G401 (cell line): ENCODE measurements at regions not wholly inside any gene's neighbourhood (a gene's known extent, or its start where the extent isn't known, plus 50 kb on each side); places are given as distances from the start of the nearest gene placed in this dataset.
"Not testable (repeated sequence)": the region's sequence is repeated elsewhere in the genome, so short reads cannot be mapped to it uniquely, and the experiment has no call there.

Experiments used
- DNase-seq: peaks from one replicate; pipeline ENCODE4 v3.0.0-alpha.2; 2015; ENCODE audit warnings: low spot score
- in situ Hi-C: cut with HindIII; loops from 2 replicates; pipeline ENCODE4 v1.10.0; 2016; ENCODE audit warnings: low sequenced_read_pairs, mixed read lengths

DNA sequence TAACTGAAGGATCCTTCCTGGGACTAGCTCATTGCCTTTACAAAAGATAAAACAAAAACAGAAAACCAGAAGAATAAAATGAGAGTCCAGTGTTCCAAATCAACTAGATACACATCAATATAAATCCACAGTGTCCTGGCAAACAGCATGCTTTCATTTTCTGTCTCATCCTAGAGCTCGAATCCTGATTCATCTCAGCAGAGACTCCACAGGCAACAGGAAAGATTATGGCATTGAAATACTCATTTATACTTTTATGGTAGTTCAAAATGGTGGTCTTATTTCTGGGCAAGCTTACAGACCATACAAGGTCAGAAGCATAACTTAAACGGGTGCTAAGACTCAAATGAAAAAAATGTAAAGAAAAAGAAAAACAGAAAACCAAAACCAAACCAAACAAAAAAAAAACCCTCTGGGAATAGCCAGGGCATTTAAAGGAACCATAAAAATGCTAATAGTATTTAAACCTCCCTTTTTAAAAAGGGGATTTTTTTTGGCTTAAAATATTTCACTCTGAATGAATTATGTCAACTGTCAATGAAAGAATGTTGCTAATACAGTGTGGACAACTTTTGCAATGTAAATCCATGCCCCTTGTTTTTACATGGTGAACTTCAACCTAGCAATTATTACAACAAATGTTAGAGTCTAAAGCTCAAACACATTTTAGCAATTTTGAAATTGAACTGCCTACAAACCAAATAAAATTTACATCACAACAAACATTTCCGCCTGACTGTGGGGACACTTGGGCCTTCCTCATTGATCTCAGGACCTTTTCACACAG is 57.9 kb downstream of the GPR101 start:
- in situ Hi-C loops = no loop called here
- DNase-seq = no peak

DNA sequence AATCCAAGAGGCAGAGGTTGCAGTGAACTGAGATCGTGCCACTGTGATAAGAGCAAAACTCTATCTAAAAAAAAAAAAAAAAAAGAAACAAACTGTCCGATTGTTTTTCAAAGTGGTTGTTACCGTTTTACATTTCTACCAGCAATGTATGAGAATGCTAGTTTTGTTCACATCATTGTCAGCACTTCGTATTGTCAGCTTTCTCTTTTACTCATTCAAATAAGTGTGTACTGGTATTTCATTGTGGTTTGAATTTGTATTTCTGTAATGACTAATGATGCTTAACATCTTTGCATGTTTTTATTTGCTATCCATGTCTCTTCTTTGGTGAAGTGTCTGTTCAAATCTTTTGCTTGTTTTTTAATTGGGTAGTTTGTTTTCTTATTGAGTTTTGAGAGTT is 65.8 kb downstream of the GPR101 start:
- DNase-seq = no peak
- in situ Hi-C loops = no loop called here

DNA sequence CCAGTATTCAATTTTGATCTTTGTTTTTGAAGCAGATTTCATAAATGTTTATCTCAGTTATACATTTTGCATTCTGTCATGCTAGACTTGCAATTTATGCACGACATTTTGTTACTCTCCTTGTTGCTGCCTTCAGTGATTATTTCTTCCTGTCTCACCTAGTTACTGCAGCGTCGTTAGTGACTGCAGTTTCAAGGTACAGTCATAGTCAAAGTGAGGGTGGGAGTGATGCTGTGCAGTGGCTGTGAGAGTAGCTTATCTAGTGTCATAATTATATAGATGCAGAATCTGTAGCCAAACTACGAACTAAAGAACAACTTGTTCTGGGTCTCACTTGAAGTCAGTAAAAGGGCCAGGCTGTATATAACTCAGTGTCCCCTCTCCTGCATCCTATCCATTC is 69.8 kb downstream of the GPR101 start:
- no peak for DNase-seq
- in situ Hi-C loops = no loop called here

DNA sequence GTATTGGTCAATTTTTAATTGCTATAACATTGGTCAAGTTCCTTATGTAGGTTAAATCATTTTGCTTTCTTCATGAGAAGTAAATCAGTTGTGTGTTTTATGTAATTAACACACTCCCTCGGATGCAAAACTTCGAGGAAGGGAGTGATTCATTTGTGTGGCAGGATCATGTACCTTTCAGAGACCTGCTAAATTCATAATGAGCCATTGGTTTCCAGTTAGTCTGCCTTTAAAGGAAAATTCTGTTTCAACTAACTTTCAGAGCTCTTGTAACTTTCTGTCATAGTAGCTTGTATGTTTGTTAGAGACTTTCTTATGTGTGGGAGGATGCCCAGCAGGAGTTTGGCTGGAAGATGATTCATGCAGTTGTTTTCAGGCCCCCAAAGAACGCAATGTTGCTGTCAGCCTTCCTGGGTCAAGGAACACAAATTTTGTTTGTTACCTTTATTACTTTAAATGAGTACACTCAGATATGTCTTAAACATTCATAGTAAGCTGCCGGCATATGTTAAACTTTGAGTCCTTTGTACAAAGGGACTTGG is 72.1 kb downstream of the GPR101 start:
- in situ Hi-C loops = no loop called here
- DNase-seq = no peak

DNA sequence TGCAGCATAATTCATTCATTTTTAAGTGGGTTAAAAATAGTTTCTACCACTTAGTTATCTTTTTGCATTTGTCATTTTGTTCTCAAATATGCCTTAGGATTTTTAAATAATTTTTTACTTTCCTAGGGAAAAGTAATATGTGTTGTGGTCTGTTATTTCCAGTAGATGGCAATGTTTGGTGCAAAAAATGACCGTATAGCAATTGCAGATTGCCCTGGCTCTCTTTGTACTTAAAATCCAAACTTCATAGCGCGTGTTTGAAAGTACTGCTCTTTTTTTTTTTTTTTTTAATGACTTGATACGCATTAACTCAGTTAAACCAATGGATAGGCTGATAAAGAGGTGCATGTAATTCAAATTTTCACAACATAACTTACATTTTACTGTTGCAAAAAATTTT is 74.4 kb upstream of the RBMX start:
- in situ Hi-C loops = no loop called here
- DNase-seq = peak; percentile 47

DNA sequence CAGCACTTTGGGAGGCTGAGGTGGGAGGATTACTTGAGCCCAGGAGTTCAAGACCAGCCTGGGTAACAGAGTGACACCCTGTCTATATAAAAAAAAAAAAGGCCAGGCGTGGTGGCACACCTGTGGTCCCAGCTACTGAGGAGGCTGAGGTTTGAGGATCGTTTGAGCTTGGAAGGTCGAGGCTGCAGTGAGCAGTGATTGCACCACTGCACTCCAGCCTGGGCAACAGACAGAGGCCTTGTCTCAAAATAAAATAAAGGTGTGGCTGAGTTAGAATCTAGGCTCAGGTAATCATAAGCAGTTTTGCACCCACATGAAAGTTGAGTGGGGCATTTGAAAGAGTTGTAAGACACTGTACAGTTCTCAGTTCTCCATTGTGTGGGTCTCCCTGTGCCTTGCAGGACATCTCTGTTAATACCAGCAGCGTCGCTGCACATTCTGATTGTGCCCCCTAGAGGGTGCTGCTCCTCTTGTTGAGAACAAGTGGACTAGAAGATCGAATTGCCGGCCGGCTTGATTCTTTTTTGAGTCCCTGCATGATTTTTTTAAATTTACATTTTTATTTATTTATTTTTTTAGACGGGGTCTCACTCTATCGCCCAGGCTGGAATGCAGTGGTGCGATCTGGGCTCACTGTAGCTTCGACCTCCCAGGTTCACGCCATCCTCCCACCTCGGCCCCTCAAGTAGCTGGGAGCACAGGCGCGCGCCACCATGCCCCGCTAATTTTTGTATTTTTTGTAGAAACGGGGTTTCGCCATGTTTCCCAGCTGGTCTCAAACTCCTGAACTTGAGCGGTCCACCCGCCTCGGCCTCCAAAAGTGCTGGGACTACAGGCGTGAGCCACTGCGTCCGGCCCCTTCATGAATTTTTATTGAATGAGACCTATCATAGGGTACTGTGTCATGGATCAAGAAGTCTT is 73.6 kb upstream of the RBMX start:
- in situ Hi-C loops = no loop called here
- peak; percentile 79 for DNase-seq

DNA sequence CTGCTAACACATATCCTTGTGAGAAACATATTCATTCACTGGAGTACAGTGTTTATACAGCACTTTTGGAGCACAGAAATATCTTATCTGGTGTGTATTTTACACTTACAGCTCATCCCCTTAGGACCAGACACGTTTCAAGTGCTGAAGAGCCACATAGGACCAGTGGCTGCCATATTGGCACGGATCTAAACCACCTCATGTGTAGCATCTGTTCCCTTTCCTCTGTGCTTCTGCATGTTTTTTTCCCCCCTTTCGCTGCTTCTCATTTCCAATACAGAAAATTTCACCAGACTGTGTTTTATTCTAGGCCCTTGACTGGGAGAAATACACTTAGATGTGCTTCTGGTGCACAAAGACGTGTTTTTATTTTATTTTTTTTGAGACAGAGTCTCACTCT is 69.7 kb upstream of the RBMX start:
- in situ Hi-C loops = no loop called here
- peak; percentile 72 for DNase-seq

DNA sequence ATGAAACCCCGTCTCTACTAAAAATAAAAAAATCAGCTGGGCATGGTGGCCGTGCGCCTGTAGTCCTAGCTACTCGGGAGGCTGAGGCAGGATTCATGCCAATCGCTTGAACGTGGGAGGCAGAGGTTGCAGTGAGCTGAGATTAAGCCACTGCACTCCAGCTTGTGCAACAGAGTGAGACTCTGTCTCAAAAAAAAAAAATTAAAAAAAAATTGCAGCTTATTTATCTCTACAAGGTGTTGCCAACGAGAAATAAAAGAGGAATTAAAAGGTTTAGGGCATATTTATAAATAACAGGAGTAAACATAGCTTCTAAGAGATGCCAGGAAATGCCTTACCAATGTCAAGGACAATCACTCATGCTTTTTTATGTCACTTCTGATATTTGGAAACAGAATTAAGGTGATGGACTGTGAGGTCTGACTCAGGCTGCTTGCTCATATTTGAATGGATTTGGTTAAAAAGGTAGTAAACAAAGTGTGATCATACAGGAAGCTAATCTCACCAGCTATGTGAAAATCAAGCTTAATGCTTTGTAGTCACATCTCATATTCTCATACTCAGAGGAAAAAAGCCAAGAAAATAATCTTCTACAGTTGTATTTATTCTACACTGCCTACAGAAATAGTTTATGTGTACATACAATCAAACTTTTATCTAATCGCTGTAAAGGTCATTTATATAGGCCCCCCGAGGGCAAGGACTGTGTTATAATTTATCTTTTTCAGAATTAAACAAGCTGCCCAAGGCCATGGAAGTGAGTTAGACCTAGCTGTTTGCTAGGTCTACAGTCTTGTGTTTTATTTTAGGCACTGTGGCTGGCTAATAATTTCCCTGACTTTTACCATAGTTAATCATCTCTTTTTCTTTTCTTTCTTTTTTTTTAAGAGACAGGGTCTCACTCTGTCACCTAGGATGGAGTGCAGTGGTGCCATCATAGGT is 61.1 kb upstream of the RBMX start:
- in situ Hi-C loops = no loop called here
- no peak for DNase-seq

DNA sequence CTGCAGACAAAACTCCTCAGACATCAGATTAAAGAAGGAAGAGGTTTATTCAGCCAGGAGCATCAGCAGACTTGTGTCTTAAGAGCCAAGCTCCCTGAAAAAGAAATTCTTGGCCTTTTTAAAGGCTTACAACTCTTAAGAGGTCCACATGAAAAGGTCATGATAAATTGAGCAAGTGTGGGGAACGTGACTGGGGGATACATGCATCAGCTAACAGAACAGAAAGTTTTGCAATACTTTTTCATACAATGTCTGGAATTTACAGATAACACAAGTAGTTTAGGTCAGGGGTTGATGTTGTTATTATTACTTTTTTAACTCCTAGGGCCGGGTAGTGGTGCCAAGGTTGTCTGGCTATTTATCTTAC is 55.6 kb upstream of the RBMX start:
- no peak for DNase-seq
- in situ Hi-C loops = no loop called here

DNA sequence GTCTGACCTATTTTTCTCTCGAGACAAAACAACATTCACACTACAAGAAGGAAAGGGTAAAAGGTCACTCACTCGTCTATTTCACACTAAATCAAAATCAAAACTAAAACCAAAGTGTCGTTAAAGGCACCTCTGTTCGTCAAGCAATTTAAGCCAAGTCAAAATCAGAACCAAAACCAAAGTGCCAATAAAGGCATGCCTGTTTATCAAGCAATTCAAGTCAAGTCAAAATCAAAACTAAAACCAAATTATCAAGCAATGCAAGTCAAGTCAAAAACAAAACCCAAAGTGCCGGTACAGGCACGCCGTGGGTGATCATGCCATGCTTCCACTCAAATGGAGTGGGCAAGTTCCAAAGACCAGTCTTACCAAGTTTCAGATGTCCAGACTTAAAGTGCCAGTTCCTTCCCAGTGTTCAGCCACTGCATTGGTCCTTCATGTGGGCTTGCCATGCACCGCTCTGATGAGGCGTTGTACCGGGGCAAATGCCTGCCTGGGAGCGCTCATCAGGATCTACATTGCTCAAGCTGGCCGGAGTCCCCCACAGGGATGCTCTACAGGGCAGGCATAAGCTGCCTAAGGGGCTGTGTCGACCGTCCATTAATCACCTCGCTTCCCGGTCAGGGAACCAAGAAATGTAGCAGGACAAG is 55.1 kb upstream of the RBMX start:
- in situ Hi-C loops, DNase-seq: not testable (repeated sequence)

DNA sequence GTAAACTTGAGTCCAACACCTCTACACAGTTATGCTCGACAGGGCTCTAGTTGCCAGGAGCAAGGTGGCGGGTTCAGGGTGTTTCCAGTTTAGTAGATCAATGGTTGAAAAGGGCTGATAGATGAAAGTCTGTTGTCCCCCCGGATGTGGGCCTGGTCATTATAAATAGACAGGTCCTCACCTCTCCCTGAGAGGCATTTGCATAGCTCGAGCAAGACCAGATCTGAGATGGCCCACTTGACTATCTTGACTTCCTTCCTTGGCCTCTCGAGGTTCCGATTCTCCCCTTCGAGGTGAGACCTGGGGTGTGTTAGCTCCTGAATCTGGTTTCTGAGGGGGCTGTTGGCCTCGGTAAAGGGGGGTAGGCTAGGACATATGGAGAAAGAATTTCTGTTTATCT is 54.1 kb upstream of the RBMX start:
- in situ Hi-C loops, DNase-seq: not testable (repeated sequence)

DNA sequence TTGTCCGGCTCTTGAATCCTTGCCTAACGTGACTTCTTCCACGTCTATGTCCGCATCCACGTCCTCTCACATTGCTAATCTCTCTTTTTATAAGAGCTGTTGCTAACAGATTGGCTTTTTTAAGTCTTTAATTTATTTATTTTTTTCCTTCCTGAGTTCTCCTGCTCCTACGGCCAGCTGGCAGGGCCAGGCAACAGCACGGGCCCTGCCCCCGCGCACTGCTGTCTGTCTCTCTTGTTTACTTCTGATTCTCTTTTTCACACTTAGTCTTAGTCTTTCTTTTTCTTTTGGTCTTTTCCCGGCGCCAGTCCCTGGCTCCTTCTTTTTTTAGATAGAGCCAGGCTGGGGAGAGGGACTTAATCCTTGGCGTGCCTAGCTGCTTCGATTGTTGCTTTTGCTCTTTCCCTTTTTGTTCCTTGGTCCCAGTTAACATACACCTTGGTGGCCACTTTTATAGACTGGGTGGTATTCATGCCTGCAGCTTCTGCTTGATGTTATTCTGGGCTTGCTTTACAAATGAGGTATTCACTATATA is 53.2 kb upstream of the RBMX start:
- in situ Hi-C loops = no loop called here
- DNase-seq = peak; percentile 47

DNA sequence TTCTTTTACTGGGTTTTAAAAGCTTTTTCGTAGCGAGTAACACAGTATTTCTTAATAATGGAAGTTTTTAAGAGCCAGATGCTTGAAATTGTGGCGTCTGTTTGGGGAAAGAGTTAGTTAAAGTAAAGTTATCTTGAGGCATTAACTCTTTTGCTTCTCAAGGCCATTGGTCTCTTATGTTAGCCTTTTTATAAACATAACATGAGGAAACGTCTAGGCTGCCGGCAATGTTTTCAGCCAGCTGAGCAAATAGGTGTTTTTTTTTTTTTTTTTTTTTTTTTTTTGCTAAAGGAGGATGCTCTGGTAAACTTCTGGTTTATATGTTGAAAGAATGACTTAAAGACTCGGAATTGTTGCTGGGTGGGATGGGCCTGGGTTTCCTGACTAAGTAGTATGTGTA is 51.1 kb upstream of the RBMX start:
- DNase-seq = no peak
- in situ Hi-C loops = no loop called here
